DND-41 (cell line): ENCODE measurements at regions not wholly inside any gene's neighbourhood (a gene's known extent, or its start where the extent isn't known, plus 50 kb on each side); places are given as distances from the start of the nearest gene placed in this dataset.

Experiments
- ATAC-seq: fragments of 200-7000 bp; cut with Tn5 transposase; 3 replicates; pipeline ENCODE4 v1.9.1; 2021; ENCODE audit warnings: low read depth; ENCODE audit not compliant: insufficient read depth
- DNase-seq: peaks from one replicate; pipeline ENCODE4 v3.0.0-alpha.2; 2020
- H2AFZ ChIP-seq: 2 replicates; pipeline ENCODE4 v1.6.0; 2012; ENCODE audit warnings: low read depth, low read length
- H3K27ac ChIP-seq: 2 replicates; pipeline ENCODE4 v1.5.1; 2012; ENCODE audit warnings: low read length, inconsistent platforms
- H3K27me3 ChIP-seq: fragments of 200-600 bp; sonication (generic); 2 replicates; pipeline ENCODE4 v1.6.0; 2012; ENCODE audit warnings: low read length, mild to moderate bottlenecking, inconsistent platforms; ENCODE audit not compliant: insufficient read depth, poor library complexity
- H3K36me3 ChIP-seq: 2 replicates; pipeline ENCODE4 v1.5.1; 2012; ENCODE audit warnings: low read length, inconsistent platforms; ENCODE audit not compliant: insufficient read depth
- H3K4me1 ChIP-seq: 2 replicates; pipeline ENCODE4 v1.5.1; 2012; ENCODE audit warnings: mild to moderate bottlenecking, low read length; ENCODE audit not compliant: insufficient read depth
- H3K4me2 ChIP-seq: 2 replicates; pipeline ENCODE4 v1.6.0; 2012; ENCODE audit warnings: mild to moderate bottlenecking, moderate library complexity, low read length, inconsistent platforms; ENCODE audit not compliant: insufficient read depth
- H3K4me3 ChIP-seq, 2 experiments: fragments of 200-600 bp in 1 of 2; shearing (Covaris generic) in 1 of 2; 2 replicates each; pipeline ENCODE4 v1.5.1; 2012 to 2016; ENCODE audit warnings: inconsistent platforms in 2 of 2, low read length in 2 of 2, mild to moderate bottlenecking in 2 of 2, low read depth in 1 of 2, moderate library complexity in 1 of 2
- H3K79me2 ChIP-seq: 2 replicates; pipeline ENCODE4 v1.6.0; 2012; ENCODE audit warnings: low read length, inconsistent platforms; ENCODE audit not compliant: insufficient read depth
- H3K9ac ChIP-seq: 2 replicates; pipeline ENCODE4 v1.6.0; 2012; ENCODE audit warnings: low read depth, mild to moderate bottlenecking, inconsistent platforms, low read length, moderate library complexity
- H3K9me3 ChIP-seq: 2 replicates; pipeline ENCODE4 v1.5.1; 2012; ENCODE audit warnings: low read length, moderate library complexity, mild to moderate bottlenecking, inconsistent platforms; ENCODE audit not compliant: insufficient read depth, severe bottlenecking
- H4K20me1 ChIP-seq: 2 replicates; pipeline ENCODE4 v1.6.0; 2012; ENCODE audit warnings: low read length; ENCODE audit not compliant: insufficient read depth
- EZH2 ChIP-seq: IDR thresholded peaks from 3 replicates; pipeline ENCODE4 v1.6.1; 2012; ENCODE audit warnings: borderline replicate concordance, low read depth, mild to moderate bottlenecking, moderate library complexity, low read length, inconsistent platforms; ENCODE audit not compliant: severe bottlenecking
- TF ChIP-seq, protein P1 (sequence below): IDR thresholded peaks from 2 replicates; pipeline ENCODE4 v1.5.1; 2012; ENCODE audit warnings: borderline replicate concordance, low read length, moderate library complexity, mild to moderate bottlenecking; ENCODE audit not compliant: poor library complexity, severe bottlenecking; ENCODE audit errors: extremely low read depth

DNA sequence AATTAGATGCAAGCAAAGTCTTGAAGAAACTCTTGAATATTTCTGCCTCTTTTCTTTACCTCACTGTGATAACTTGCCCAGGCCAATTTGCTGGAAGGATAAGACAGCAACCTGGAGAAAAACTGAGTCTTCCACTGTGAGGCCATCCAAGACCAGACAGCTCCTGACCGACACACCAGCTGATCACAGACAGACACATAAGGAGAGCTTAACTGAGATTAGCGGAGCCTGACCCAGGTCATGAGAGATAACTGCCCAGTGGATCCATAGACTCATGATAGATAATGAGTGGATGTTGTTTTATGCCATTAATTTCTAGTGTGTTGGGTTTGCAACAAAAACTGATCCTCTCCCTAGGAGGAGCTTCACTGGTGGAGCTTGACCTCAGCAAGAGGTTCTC is 64.4 kb upstream of the NOX3 start:
- Histone ChIP-seq H3K27ac (no peak overlapping the region), H3K9me3 (no peaks in the 10 kb centered on the region), H3K4me1 (no peaks in the 10 kb centered on the region), H4K20me1 (no peaks in the 10 kb centered on the region), H3K4me2 (no peak overlapping the region), H3K36me3 (no peaks in the 10 kb centered on the region), H3K4me3 (no peak overlapping the region), H2AFZ (no peak overlapping the region), H3K27me3 (no peaks in the 10 kb centered on the region), H3K79me2 (no peaks in the 10 kb centered on the region), H3K9ac (no peak overlapping the region)
- no peak for ATAC-seq
- no peak for DNase-seq
- TF ChIP-seq, protein P1, sequence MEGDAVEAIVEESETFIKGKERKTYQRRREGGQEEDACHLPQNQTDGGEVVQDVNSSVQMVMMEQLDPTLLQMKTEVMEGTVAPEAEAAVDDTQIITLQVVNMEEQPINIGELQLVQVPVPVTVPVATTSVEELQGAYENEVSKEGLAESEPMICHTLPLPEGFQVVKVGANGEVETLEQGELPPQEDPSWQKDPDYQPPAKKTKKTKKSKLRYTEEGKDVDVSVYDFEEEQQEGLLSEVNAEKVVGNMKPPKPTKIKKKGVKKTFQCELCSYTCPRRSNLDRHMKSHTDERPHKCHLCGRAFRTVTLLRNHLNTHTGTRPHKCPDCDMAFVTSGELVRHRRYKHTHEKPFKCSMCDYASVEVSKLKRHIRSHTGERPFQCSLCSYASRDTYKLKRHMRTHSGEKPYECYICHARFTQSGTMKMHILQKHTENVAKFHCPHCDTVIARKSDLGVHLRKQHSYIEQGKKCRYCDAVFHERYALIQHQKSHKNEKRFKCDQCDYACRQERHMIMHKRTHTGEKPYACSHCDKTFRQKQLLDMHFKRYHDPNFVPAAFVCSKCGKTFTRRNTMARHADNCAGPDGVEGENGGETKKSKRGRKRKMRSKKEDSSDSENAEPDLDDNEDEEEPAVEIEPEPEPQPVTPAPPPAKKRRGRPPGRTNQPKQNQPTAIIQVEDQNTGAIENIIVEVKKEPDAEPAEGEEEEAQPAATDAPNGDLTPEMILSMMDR = no peak
- no peak for TF ChIP-seq EZH2

DNA sequence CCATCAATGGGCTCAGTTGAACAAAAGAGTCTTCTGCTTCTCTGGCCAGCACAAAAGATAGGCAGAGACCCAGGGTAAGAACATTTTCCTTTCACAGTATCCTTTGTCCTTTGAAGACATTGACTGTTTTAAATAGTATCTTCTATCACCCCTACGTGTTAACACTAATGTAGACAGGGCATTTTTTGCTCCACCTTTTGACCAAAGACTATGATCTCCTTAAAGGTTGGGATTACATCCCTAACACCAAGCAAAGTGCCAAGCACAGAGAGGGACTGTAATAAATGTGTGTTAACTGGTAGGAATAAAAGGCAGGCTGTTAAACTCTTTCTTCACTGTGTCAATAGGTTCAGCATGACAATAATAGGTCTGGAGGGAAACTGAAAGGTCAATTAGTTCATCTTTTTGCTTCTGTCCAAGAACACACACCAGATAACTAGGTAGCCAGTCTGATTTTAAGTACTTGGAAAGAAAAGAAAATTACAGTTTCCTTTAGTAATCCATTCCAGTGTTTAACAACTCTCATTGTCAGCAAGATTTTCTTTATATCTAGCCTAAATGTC is 63.6 kb upstream of the NOX3 start:
- DNase-seq (no peak), ATAC-seq (no peak)
- Histone ChIP-seq H3K4me2 (no peak overlapping the region), H3K9me3 (no peaks in the 10 kb centered on the region), H3K27ac (no peak overlapping the region), H3K4me3 (no peak overlapping the region), H3K9ac (no peak overlapping the region), H3K4me1 (no peaks in the 10 kb centered on the region), H3K36me3 (no peaks in the 10 kb centered on the region), H3K79me2 (no peaks in the 10 kb centered on the region), H4K20me1 (no peaks in the 10 kb centered on the region), H2AFZ (no peak overlapping the region), H3K27me3 (no peaks in the 10 kb centered on the region)
- TF ChIP-seq, protein P1 = no peak
- no peak for TF ChIP-seq EZH2

DNA sequence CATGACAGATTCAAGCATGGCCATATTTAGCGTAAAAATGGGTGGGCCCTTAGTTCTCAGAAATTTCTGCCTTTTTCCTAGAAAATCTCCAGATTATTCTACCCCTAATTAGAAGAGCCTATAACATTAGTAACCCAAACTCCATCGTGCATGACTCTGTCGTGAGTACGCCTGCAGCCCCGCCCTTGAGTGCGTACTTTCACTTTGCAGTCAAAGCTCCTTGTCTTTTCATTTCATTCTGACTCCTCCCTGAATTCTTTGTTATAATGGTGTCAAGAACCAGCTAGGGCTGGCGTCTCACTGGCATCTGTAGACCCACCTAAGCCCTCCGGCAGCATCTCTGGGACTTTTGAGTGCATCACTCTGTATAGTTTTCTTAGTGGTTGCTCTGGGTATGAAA is 61.7 kb upstream of the NOX3 start:
- Histone ChIP-seq H3K27me3 (no peaks in the 10 kb centered on the region), H2AFZ (no peak overlapping the region), H3K4me3 (no peak overlapping the region), H3K36me3 (no peaks in the 10 kb centered on the region), H3K4me2 (no peak overlapping the region), H4K20me1 (no peaks in the 10 kb centered on the region), H3K4me1 (no peaks in the 10 kb centered on the region), H3K79me2 (no peaks in the 10 kb centered on the region), H3K9me3 (no peaks in the 10 kb centered on the region), H3K9ac (no peak overlapping the region), H3K27ac (no peak overlapping the region)
- no peak for DNase-seq
- ATAC-seq = no peak
- no peak for TF ChIP-seq EZH2
- TF ChIP-seq, protein P1 = no peak

DNA sequence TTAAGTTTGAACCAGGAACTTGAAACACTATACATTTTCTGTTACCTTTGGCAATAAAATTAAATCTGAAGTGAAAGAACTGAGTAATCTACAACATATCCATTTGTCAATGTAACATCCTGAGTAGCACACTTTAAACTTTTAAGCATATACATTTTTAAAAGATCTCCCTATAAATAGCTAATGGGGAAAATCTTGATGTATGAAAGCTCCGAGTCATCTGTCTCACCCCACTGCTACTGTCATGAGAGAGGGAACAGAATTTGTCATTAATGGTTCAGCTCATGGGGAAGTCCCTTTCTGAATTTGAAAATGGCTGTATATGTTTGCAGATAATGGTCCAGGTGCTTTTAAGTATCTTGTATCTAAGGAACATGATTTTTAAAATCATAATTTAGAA is 55.2 kb upstream of the NOX3 start:
- Histone ChIP-seq H3K27me3 (no peaks in the 10 kb centered on the region), H4K20me1 (no peaks in the 10 kb centered on the region), H3K36me3 (no peaks in the 10 kb centered on the region), H2AFZ (no peak overlapping the region), H3K9ac (no peak overlapping the region), H3K4me2 (no peak overlapping the region), H3K79me2 (no peaks in the 10 kb centered on the region), H3K4me3 (no peak overlapping the region), H3K4me1 (no peaks in the 10 kb centered on the region), H3K27ac (no peak overlapping the region), H3K9me3 (no peaks in the 10 kb centered on the region)
- DNase-seq = no peak
- TF ChIP-seq, protein P1 = no peak
- TF ChIP-seq EZH2 = no peak
- ATAC-seq = no peak
